Pancreas (tissue), 10 donors: ENCODE measurements at regions not wholly inside any gene's neighbourhood (a gene's known extent, or its start where the extent isn't known, plus 50 kb on each side); places are given as distances from the start of the nearest gene placed in this dataset.

ENCODE experiments used
- ATAC-seq, 4 donors: fragments of 200-7000 bp; cut with Tn5 transposase; one replicate each; pipeline versions ENCODE4 v1.8.0 to v1.9.1; 2020; ENCODE audit warnings: mild to moderate bottlenecking in 4 of 4, moderate library complexity in 4 of 4
- DNase-seq, 6 donors: peaks; one replicate each; pipeline ENCODE4 v3.0.0-alpha.2; 2020
- FAIRE-seq: peaks from 2 replicates; lab custom pipeline; 2012; peaks lifted over from hg19 to GRCh38; lab: Jason Lieb, UNC
- H3K27ac ChIP-seq, 4 donors: fragments of 200-600 bp; sonication (generic); 1 replicate in 3 of 4; 2 replicates in 1 of 4; pipeline versions ENCODE4 v1.5.0 to v1.8.0; 2020
- H3K27me3 ChIP-seq, 4 donors: fragments of 200-600 bp; one replicate each; pipeline ENCODE4 v1.8.0; 2021
- H3K36me3 ChIP-seq, 3 donors: fragments of 200-600 bp; sonication (generic) in 1 of 3; one replicate each; pipeline versions ENCODE4 v1.5.0 to v1.8.0; 2020 to 2021
- H3K4me1 ChIP-seq, 3 donors: fragments of 200-600 bp; one replicate each; pipeline ENCODE4 v1.8.0; 2021
- H3K4me3 ChIP-seq, 4 donors: fragments of 200-600 bp; sonication (generic) in 2 of 4; one replicate each; pipeline versions ENCODE4 v1.5.0 to v1.8.0; 2020 to 2021
- H3K9me3 ChIP-seq, 4 donors: fragments of 200-600 bp; one replicate each; pipeline ENCODE4 v1.8.0; 2021
- CTCF ChIP-seq, 4 donors: fragments of 200-600 bp; sonication (generic) in 3 of 4; IDR thresholded peaks; one replicate each; pipeline versions ENCODE4 v1.5.0 to v1.8.0; 2021; ENCODE audit warnings: antibody characterized with exemption in 4 of 4
- WGBS, 2 donors: extraction: QIAGEN DNeasy Blood & Tissue Kit; methylation state at CpG; one replicate each; pipeline ENCODE4 v1.1.7; 2013; 5-methylcytosine and 5-hydroxymethylcytosine counted together
- intact Hi-C, 3 donors: fragments of 100-400 bp; cut with DNase I; formaldehyde crosslinking; loops; one replicate each; pipeline versions ENCODE4 v1.11.1 to v1.14.2; 2022
- donor health status: healthy with polysubstance abuse.
- donor health status: DM: no; HTN: no; CAD: no; lungs with moderate emphysema.
- donor health status: DM: no; HTN: no; CAD: no.
- donor health status: control.
- donor health status: control.
- donor health status: Bipolar disorder and iron deficiency.
- donor health status: DM: yes; HTN: yes; CAD: no.
- donor health status: DM: no; HTN: no; CAD: no.
- donor health status: DM: no; HTN: no; CAD: no.
- donor health status: DM: yes; HTN: yes; CAD: no.

- TF ChIP-seq CTCF (IDR thresholded peaks at IDR 0.05): no peak
- WGBS, 2 donors: 60 to 77% methylated on average over 3 of the region's 3 CpGs
These were observed 717.1 kb upstream of the ZNF608 start for GRCh38 chr5:125463466-125464092.

GRCh38 chr5:125464847-125465432 lies 718.5 kb upstream of the ZNF608 start:
- H3K4me3 ChIP-seq: no peak overlapping the region
- no peak for DNase-seq
- no peak overlapping the region for H3K27ac ChIP-seq
- H3K4me1 ChIP-seq: no peaks in the 10 kb centered on the region
- WGBS, 2 donors: 71 to 80% methylated on average over 5 of the region's 5 CpGs
- FAIRE-seq: no peak
- no peak for ATAC-seq
- intact Hi-C loops: no loop called here
- H3K36me3 ChIP-seq: no peaks in the 10 kb centered on the region
- TF ChIP-seq CTCF (IDR thresholded peaks at IDR 0.05): no peak
- H3K9me3 ChIP-seq: no peaks in the 10 kb centered on the region
- no peaks in the 10 kb centered on the region for H3K27me3 ChIP-seq

More at GRCh38 chr5:125463466-125464092, 717.1 kb upstream of the ZNF608 start:
- Histone ChIP-seq H3K4me3 (no peak overlapping the region), H3K27ac (no peak overlapping the region), H3K27me3 (no peaks in the 10 kb centered on the region), H3K4me1 (no peaks in the 10 kb centered on the region), H3K36me3 (no peaks in the 10 kb centered on the region), H3K9me3 (no peaks in the 10 kb centered on the region)
- intact Hi-C loops: no loop called here
- FAIRE-seq: no peak
- DNase-seq: no peak
- ATAC-seq: no peak

GRCh38 chr5:125465703-125466102 lies 719.3 kb upstream of the ZNF608 start:
- H3K27me3 ChIP-seq: no peaks in the 10 kb centered on the region
- no peak for ATAC-seq
- H3K27ac ChIP-seq: no peak overlapping the region
- WGBS, 2 donors: 58 to 64% methylated on average over 2 of the region's 2 CpGs
- DNase-seq: no peak
- no peaks in the 10 kb centered on the region for H3K36me3 ChIP-seq
- H3K4me1 ChIP-seq: no peaks in the 10 kb centered on the region
- no peak for TF ChIP-seq CTCF (IDR thresholded peaks at IDR 0.05)
- H3K9me3 ChIP-seq: no peaks in the 10 kb centered on the region
- H3K4me3 ChIP-seq: no peak overlapping the region
- intact Hi-C loops: no loop called here
- FAIRE-seq: no peak

GRCh38 chr5:125467222-125467621 lies 720.8 kb upstream of the ZNF608 start:
- Histone ChIP-seq H3K9me3 (no peaks in the 10 kb centered on the region), H3K27ac (no peak overlapping the region), H3K4me3 (no peak overlapping the region), H3K4me1 (no peaks in the 10 kb centered on the region), H3K36me3 (no peaks in the 10 kb centered on the region), H3K27me3 (no peaks in the 10 kb centered on the region)
- WGBS, 2 donors: 90 to 94% methylated on average over 1 of the region's 1 CpG
- DNase-seq: no peak
- peak in 2 of 4 donors; percentile 25 to 30 for ATAC-seq
- no peak for TF ChIP-seq CTCF (IDR thresholded peaks at IDR 0.05)
- intact Hi-C loops: no loop called here
- FAIRE-seq: no peak

- WGBS, 2 donors: 77 to 79% methylated on average over 2 of the region's 2 CpGs
- no peak for DNase-seq
- Histone ChIP-seq H3K27ac (no peak overlapping the region), H3K27me3 (no peaks in the 10 kb centered on the region), H3K9me3 (no peaks in the 10 kb centered on the region), H3K4me3 (no peak overlapping the region), H3K4me1 (no peaks in the 10 kb centered on the region), H3K36me3 (no peaks in the 10 kb centered on the region)
- FAIRE-seq: no peak
- ATAC-seq: no peak
- intact Hi-C loops: no loop called here
- no peak for TF ChIP-seq CTCF (IDR thresholded peaks at IDR 0.05)
These were observed 724.0 kb upstream of the ZNF608 start for GRCh38 chr5:125470280-125470902.
